NK-92 treated with Interleukin-12 subunit alpha and Interleukin-12 subunit beta, amount 100 ng/mL, for 24 hours (cell line): ENCODE measurements at regions not wholly inside any gene's neighbourhood (a gene's known extent, or its start where the extent isn't known, plus 50 kb on each side); places are given as distances from the start of the nearest gene placed in this dataset.

Experiments
- DNase-seq: peaks from one replicate; lab custom pipeline; 2025; lab: John Stamatoyannopoulos, UW

DNA sequence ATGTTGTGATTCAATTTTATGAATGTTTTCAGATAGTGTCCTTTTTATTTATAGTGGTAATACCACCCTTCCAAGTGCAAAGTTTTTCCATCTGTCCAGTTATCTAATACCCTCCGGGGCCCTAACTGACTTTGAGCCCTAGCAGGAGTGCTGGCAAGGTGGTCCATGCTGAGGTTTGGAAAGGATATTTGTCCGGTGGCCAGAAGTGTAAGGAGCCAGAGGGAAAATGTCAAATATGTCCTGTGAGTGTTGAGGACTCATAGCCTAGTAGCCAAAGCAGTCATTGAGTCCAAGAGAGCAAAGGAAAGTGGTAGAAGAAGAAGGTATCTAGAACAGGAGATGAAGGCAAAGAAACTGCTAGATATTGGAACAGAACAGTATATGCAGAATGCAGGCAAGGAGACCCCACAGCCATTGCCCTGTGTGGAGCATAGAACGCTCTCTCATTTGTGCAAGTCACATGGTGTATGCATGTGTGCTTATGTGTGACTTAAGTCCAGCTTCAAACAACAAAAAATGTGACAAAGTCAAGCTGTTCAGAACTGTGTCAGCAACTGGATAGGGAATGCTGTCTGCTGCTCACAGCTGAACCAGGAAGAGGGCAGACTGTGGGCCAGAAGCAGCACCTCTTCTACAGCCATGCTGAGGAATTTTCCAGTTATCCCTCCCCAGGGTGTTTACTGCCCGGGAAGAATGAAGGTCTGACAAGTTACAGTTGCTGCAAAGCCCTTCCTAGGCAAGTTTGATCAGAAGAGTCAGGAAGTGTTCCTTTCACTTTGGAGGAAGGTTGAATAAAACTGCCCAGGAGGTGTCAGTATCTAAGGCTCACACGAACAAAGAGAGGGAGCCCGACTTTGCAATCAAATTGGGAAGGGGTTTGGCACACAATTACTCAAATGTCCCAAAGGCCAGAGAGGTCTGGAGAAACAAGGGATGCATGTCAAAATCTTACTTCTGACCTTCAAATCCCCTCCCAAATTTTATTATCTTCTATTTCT, 463.3 kb upstream of the DMAC1 start:
- DNase-seq = no peak

DNA sequence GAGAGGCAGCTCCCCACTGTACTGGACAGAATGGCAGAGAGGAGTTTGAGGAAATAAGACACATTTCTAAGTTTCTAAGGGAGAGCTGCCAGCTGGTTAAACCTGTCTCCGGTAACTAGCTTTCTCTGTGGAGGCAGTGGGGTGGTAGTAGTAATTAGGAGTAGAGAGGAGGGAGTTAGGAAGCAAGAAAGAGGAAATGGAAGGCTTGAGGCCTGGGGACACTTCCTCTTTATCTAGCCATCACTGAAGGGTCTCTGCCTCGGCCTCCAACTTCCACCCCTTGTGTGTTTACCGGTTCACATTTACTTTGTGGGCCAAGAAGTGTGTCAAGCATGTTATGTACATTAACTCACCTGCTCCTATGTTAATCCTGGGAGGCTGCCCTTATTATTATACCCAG, 462.2 kb upstream of the DMAC1 start:
- DNase-seq = no peak

DNA sequence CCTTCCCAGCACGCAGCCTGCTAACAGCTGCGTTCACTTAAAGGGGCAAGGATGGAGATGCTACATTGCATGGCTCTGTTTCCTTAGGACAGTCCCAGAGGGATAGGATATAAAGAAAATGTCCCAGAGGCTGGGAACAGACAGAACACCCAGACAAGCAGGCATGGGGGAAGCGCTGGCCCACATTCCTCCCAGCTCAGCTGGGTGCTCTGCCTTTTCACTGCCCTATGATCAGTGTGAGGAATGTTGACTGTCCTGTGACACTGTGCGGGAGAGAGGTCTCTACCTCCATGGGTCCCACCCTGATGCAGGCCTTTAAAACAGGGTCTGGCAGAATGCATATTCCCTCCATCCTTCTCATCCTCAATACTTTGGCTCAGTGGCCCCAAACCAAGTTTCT, 459.4 kb upstream of the DMAC1 start:
- no peak for DNase-seq

- DNase-seq = no peak
Measured at GRCh38 chr9:8256880-8257279, 457.3 kb upstream of the DMAC1 start.

DNA sequence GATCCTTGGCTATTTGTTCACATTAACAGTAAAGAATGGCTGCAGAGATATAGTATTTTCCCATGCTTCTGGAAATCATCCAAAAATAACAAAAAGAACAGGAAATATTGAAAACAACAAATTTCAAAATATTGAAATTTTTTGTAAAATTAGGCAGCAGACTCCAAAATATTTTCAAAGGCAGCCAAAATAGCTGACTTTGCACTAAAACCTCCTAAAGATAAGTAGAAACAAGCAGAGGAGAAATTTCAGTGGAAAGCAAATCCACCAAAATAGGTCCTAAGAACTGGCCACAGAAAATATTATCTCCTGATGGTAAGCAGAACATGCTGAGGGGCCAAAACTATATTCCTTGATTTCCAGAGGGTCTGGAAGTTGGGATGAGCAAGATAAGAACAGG, 456.3 kb upstream of the DMAC1 start:
- no peak for DNase-seq

GRCh38 chr9:8254541-8254940, 455.0 kb upstream of the DMAC1 start:
- DNase-seq = no peak

DNA sequence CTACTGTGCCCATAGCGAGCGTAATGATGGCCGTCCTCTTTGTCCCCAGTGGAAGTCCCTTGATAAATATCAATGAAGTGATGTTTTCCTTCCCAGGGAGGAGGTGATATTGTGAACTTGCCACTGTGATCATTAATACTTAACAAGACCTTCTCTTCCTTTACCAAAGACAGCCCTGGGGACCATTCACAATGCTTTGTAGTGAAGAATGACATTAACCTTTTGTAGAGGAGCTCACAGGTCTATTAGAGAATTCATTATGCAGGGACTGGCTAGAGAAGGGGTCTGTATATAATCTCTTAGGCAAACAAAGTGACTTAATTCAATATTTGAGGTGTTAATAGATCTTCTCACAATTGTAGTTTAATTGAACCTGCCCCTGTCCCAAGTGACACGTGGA, 452.9 kb upstream of the DMAC1 start:
- DNase-seq = no peak

DNA sequence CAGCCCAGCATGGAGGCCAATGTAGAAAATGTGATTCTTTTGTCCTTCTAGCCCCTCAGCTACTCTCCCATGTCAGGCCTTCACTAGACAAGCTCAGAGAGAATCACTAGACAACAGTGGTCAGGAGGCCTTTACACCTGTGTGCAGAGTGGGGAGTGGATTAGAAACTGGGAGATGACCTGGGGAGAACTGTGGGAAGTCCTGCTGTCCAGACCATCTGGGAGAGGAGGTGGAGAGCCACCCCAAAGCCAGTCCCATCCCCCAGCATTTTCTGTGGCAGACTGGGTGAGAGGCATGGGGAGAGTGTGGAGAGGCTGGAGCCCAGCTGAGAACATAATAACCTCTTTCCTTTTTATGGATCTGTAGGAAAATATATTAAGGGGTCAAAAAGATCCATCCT, 452.0 kb upstream of the DMAC1 start:
- no peak for DNase-seq

GRCh38 chr9:8244505-8245092, 445.0 kb upstream of the DMAC1 start:
- DNase-seq = no peak

DNA sequence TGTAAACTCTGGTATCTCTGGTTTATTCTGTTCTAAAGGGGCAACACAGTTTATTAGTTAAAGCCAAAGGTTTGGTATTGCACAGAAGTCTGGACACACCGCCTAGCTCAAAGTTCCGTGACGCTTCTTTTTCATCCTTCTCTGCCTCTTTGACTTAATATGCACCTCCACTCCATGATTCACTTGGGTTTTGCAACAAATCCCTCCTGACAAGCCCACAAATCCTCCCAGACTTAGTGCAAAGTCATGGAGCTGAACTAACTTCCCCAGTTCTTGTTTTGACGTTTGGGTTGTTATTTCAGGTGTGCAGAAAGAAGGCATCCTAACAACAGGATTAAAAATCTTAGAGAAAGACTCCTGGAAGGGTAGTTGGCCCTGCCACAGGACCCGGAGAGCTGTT, 441.6 kb upstream of the DMAC1 start:
- no peak for DNase-seq

DNA sequence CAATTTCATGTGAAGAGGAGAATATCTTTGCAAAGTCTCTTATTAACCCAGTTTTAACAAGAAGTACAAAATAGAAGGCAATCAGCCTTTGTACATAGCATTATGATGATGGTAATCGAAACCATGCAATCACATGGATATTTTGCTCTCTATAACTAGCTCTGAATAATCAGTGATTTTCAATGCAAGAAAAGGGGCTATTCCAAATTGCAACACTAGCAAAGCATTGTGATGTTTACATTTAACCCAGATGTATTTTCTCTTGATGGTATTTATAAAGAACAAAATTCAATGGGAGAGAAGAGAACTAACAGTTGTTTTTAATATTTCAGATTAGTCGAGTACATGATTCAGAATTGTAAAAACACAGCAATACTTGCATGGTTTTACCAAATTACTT, 437.5 kb upstream of the DMAC1 start:
- no peak for DNase-seq

DNA sequence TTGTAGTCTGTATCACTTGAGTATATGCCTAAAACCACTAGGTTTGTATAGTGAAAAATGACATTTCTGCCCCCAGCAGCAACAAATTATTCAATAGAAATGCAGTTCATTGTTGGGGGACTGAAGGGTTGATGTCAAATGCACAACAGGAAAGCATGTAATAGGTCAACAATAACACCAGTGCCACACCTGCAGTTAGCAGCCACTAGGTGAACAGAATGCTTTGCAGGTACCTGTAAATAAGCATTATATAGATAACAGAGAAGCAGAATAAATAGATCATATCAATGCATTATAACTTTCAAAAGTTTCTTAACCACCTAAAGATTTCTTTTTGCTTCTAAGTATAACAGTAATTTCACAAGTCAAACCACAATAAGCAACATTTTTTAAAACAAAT, 435.9 kb upstream of the DMAC1 start:
- no peak for DNase-seq

DNA sequence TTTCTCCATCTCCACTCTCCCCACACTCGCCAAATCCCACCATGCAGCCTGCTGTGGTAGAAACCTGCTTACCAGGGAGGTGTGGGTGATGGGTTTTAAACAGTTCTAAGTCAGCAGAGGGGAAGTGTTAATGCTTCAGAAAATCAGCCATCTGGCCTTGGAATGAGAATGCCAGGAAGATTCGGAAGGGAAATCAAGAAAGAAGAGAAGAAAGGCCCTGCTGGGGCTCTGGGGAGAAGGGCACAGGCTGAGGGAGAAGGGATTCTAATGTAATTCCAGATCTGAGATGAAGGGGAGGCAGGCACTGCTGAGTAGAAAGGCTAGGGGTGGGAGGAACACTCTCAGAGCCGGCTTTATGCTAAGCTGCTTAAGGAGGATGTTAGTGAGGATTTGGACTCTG, 434.7 kb upstream of the DMAC1 start:
- no peak for DNase-seq

GRCh38 chr9:8232726-8233125, 433.1 kb upstream of the DMAC1 start:
- DNase-seq = no peak

DNA sequence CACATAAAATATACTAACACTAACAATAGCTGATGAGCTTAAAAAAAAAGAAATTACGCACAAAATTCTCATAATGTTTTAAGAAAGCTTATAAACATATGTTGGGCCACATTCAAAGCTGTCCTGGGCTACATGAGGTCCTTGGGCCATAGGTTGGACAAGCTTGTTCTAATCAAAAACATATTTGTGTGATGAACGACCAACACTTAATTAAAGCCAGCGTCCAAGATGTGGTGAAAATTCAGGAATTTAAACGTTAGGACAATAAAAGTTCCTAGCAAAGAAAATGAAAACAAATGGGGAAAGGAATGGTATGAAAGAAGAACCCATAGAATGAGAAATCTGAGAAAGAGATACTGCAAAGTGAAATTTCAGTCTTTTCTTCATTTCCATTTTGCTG, 429.6 kb upstream of the DMAC1 start:
- no peak for DNase-seq

DNA sequence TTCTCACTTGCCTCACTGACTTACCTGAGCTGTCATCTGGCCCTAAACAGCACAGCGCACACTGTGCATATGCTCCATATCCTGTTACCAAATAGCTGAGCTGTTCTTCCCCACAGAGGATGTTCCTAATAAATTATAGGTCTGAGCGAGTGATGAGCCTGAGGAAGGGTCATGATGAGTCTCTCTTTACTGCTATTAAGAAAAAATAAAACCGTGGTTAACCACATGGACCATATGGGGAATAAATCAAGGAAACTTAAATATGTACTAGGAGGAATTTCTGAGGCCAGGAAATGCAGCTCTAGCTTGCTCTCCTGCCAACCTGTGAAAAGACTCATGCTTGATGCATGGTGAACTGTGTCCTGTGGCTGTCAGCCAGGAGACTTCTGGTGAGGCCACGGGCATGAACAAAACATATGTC, 424.8 kb upstream of the DMAC1 start:
- no peak for DNase-seq

GRCh38 chr9:8223861-8224260, 424.3 kb upstream of the DMAC1 start:
- DNase-seq = no peak

DNA sequence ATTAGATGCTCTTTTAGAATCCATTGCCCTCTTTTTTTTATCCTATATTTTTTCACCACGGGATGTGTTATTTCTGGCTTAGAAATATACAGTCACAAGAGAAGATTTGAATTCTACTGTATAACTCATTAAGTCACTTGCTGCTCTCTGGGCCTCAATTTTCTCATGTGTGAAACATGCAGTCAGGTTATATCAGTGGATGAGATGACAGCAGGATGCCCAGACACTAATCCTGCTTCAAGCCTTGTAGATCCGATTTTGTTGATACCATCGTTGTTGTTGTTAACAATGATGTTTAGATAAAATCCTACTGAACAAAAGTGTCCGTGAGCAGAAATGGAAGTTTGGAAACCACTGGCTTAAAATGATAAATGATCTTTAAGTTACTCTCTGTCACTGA, 421.9 kb upstream of the DMAC1 start:
- no peak for DNase-seq

- no peak for DNase-seq
Measured at GRCh38 chr9:8208465-8208864, 408.9 kb upstream of the DMAC1 start.

DNA sequence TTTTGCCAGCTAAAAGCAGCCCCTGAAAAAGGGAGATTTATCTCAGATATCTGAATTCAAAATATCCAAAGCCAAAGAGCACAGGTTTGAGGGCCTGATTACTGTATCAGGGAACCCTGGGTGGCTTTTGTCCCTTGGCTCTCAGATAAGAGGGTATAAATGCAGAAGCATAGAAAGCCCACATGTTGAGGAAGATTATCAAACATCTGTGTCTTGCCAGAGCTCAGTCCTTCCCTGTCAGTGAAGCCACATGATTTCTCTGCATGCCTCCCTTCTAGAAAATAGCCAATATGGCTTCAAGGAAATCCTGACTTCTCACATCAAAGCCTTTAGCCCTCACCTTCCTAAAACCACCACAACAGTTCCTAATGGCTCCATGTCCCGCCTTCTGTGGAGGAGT, 408.0 kb upstream of the DMAC1 start:
- no peak for DNase-seq

- no peak for DNase-seq
Measured at GRCh38 chr9:8206720-8207119, 407.1 kb upstream of the DMAC1 start.

- no peak for DNase-seq
Measured at GRCh38 chr9:8205576-8205975, 406.0 kb upstream of the DMAC1 start.

DNA sequence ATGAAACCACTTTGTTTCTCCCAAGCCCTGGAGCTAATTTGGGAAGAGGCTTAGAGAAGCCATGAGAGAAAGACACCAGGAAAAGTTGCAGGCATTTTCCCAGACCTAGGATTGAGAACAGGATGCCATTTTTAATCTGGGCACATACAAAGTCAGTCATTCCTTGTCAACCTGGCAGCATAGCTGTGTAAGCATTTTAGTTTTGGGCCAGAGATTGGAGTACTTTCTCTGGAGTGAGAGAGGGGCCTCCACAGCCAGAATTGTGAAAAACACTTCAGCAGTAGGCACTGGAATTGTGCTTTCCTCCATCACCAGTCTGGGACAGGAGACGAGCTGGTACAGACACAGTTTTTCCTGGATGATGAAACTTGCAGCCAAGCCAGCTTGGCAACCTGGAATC, 390.3 kb upstream of the DMAC1 start:
- DNase-seq = no peak
